Activated CD8-positive, alpha-beta T cell treated with anti-CD3 and anti-CD28 coated beads, Interleukin-2, amount 10 ng/mL, durations not matched to agents 7 days and 5 days (primary cell): ENCODE measurements at regions not wholly inside any gene's neighbourhood (a gene's known extent, or its start where the extent isn't known, plus 50 kb on each side); places are given as distances from the start of the nearest gene placed in this dataset.

Experiments used
- ATAC-seq: fragments of 150-1000 bp; cut with Tn5 transposase; one replicate; pipeline ENCODE4 v1.10.0; 2021; ENCODE audit warnings: moderate library complexity
- CTCF ChIA-PET: fragments of 350-600 bp; sonication (Branson Sonifier 250); formaldehyde crosslinking; loops from one replicate; lab custom pipeline; 2021; ENCODE audit warnings: antibody characterized with exemption; lab: Charles Lee
- POLR2A ChIA-PET: fragments of 350-600 bp; sonication (Branson Sonifier 250); formaldehyde crosslinking; loops from one replicate; lab custom pipeline; 2021; ENCODE audit warnings: antibody characterized with exemption; lab: Charles Lee
- DNase-seq: peaks from one replicate; pipeline ENCODE4 v3.0.0-alpha.2; 2020
- H3K27ac Mint-ChIP-seq: one replicate; pipeline ENCODE4 v1.8.0; 2021; ENCODE audit warnings: mild to moderate bottlenecking, mixed read lengths
- H3K27me3 Mint-ChIP-seq: one replicate; pipeline ENCODE4 v1.8.0; 2021; ENCODE audit warnings: low read depth, mixed read lengths
- H3K36me3 Mint-ChIP-seq: one replicate; pipeline ENCODE4 v1.8.0; 2021; ENCODE audit warnings: low read depth, mixed read lengths
- H3K4me1 Mint-ChIP-seq: one replicate; pipeline ENCODE4 v1.8.0; 2021; ENCODE audit warnings: low read depth, mixed read lengths
- H3K4me3 Mint-ChIP-seq: one replicate; pipeline ENCODE4 v1.8.0; 2021; ENCODE audit warnings: mild to moderate bottlenecking, mixed read lengths
- H3K9me3 Mint-ChIP-seq: one replicate; pipeline ENCODE4 v1.8.0; 2022; ENCODE audit warnings: mixed read lengths; ENCODE audit not compliant: insufficient read depth

DNA sequence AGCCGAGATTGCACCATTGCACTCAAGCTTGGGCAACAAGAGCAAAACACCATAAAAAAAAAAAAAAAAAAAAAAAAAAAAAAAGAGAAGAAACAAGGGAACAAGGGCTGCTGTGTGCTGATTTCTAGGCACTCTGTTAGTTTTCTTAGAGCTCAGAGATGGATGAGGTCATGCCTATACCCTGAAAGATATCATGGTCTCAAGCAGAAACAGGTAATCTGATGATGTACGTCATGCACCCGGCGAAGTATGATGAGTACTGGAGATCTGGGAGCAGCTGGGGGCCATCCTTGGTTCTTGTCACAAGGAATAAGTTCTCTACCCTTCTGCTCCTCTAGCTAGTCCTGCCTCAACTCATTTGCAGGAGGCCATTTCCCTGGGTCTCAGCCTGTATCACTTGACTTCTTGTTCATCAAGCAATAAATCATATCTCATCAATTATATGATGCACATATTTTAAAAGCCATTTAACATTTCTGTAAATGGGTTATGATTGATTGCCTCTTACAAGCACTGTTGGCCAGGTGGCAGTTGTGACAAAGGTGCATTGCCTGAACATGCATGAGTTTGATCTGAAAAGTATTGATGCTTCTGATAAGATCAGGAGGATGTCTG, 517.2 kb downstream of the DHX35 start:
- Mint-ChIP-seq H3K9me3 (no peaks in the 10 kb centered on the region), H3K27ac (no peak overlapping the region), H3K36me3 (no peaks in the 10 kb centered on the region), H3K27me3 (no peaks in the 10 kb centered on the region), H3K4me3 (no peak overlapping the region), H3K4me1 (no peaks in the 10 kb centered on the region)
- DNase-seq = no peak
- no peak for ATAC-seq
- POLR2A ChIA-PET = no interaction called here
- CTCF ChIA-PET = no interaction called here

DNA sequence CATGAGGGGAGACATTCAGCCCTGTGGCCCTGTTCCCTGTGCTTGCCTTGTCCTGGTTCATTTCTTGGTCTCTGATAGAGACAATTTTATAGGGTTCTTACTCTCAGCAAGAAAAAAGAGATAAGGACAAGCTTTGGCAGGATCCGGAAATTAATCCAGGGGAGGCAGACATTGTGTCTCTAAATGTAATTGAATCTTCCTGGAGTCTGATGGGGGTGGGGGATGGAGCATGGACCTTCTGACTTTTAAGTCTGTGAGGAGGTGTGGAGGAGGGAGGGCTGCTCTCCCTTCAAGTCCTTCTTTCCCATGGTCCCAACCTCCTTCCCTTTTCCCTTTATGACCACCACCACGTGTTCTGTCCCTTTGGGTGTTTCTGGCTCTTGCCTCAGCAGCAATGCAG, 512.7 kb downstream of the DHX35 start:
- DNase-seq (no peak), ATAC-seq (no peak)
- H3K27me3 Mint-ChIP-seq = no peaks in the 10 kb centered on the region
- CTCF ChIA-PET = no interaction called here
- no peak overlapping the region for H3K27ac Mint-ChIP-seq
- POLR2A ChIA-PET = no interaction called here
- no peaks in the 10 kb centered on the region for H3K9me3 Mint-ChIP-seq
- H3K36me3 Mint-ChIP-seq = no peaks in the 10 kb centered on the region
- no peak overlapping the region for H3K4me3 Mint-ChIP-seq
- H3K4me1 Mint-ChIP-seq = no peaks in the 10 kb centered on the region

DNA sequence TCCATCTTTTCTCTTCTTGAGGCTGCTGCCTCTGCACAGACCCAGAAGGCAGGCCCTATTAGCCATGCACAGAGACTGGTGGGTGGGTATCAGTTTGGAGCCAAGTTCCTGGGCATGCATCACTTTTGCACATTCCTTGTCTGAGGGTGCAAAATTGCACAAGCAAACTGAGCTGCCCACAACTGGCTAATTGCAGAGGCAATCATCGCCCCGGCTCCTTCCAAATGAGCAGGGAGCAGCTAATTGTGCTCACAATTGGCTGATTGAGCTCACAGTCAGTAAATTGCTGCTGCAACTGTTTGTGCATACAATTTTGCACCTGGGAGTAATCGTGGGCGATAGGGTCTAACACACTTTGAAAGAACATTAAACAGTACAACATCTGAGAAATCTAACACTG, 511.4 kb downstream of the DHX35 start:
- CTCF ChIA-PET = no interaction called here
- H3K9me3 Mint-ChIP-seq = no peaks in the 10 kb centered on the region
- H3K27ac Mint-ChIP-seq = no peak overlapping the region
- H3K27me3 Mint-ChIP-seq = no peaks in the 10 kb centered on the region
- H3K4me3 Mint-ChIP-seq = no peak overlapping the region
- POLR2A ChIA-PET = no interaction called here
- DNase-seq (no peak), ATAC-seq (no peak)
- H3K36me3 Mint-ChIP-seq = no peaks in the 10 kb centered on the region
- H3K4me1 Mint-ChIP-seq = no peaks in the 10 kb centered on the region

- Mint-ChIP-seq H3K36me3 (no peaks in the 10 kb centered on the region), H3K9me3 (no peaks in the 10 kb centered on the region), H3K4me3 (no peak overlapping the region), H3K27me3 (no peaks in the 10 kb centered on the region), H3K27ac (no peak overlapping the region), H3K4me1 (no peaks in the 10 kb centered on the region)
- no peak for ATAC-seq
- ChIA-PET CTCF (no interaction called here), POLR2A (no interaction called here)
- no peak for DNase-seq
Measured at GRCh38 chr20:39468703-39469102, 506.6 kb downstream of the DHX35 start.

DNA sequence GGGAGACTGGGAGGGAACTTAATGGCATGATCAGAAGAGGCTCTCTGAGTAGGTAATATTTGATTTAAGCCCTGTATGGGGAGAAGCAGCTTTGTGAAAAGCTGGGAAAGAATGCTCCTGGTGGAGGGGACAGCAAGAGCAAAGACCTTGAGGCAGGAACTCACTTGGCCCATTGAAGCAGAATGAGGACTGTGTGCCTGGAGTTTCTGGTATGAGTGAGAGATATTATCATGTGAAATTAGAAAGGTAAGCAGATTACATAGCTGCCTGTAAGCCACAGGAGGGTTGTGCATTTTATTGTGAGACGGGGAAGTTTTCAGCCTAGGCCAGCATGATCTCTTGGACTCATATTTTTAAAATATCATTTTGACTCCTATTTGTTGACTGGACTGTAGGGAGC, 502.1 kb downstream of the DHX35 start:
- Mint-ChIP-seq H3K27me3 (no peaks in the 10 kb centered on the region), H3K9me3 (no peaks in the 10 kb centered on the region), H3K36me3 (no peaks in the 10 kb centered on the region), H3K4me1 (no peaks in the 10 kb centered on the region), H3K4me3 (no peak overlapping the region), H3K27ac (no peak overlapping the region)
- ChIA-PET POLR2A (no interaction called here), CTCF (no interaction called here)
- no peak for ATAC-seq
- DNase-seq = no peak

DNA sequence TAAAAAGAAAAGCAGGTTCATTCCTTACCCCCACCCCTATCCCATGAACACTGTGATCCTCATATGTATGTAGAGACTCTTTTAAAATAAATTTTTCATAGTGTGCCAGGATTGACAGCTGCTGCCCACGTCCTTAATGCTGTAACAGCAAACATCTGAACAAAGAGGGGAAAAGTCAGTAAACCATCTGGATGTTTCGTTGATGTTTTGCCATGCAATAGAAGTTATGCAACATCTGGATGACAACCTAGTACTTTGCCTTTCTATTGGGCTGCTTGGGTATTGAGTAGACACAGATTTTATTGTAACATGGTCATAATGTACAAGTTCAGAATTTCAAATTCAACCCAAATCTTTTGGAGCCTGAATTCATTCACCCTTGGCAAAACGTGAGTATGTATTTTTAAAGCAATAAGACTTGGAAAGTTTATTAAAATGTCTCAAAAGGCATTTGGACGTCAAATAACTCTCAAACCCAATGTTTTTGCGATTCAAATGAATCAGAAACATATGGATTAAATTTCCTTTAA, 500.3 kb downstream of the DHX35 start:
- no peak overlapping the region for H3K27ac Mint-ChIP-seq
- no peak overlapping the region for H3K4me3 Mint-ChIP-seq
- no peak for ATAC-seq
- no peaks in the 10 kb centered on the region for H3K36me3 Mint-ChIP-seq
- ChIA-PET CTCF (no interaction called here), POLR2A (no interaction called here)
- H3K4me1 Mint-ChIP-seq = no peaks in the 10 kb centered on the region
- DNase-seq = no peak
- no peaks in the 10 kb centered on the region for H3K27me3 Mint-ChIP-seq
- H3K9me3 Mint-ChIP-seq = no peaks in the 10 kb centered on the region

- no peaks in the 10 kb centered on the region for H3K9me3 Mint-ChIP-seq
- ATAC-seq (no peak), DNase-seq (no peak)
- H3K27me3 Mint-ChIP-seq = no peaks in the 10 kb centered on the region
- no peak overlapping the region for H3K4me3 Mint-ChIP-seq
- H3K36me3 Mint-ChIP-seq = no peaks in the 10 kb centered on the region
- H3K4me1 Mint-ChIP-seq = no peaks in the 10 kb centered on the region
- POLR2A ChIA-PET = no interaction called here
- no peak overlapping the region for H3K27ac Mint-ChIP-seq
- CTCF ChIA-PET = no interaction called here
Measured at GRCh38 chr20:39458452-39458851, 496.3 kb downstream of the DHX35 start.

DNA sequence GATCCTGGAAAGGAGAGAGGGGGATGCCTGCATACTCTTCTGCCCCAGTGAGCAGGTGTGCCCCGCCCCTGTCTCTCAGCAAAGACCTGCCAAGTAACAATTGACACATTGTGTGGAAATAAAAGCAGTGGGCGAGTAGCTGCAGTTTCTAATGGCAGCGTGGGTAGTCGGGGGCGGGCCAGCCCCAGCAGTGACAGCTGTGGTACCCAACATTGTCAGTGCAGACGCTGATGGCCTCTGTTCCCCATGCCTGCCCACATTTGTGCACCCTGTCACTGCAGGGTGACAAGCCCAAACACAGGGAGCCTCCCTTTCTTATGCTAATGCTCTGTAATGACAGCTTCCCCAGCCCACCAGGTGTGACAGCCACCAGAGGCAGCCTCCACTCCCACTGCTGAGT, 491.7 kb downstream of the DHX35 start:
- no peaks in the 10 kb centered on the region for H3K4me1 Mint-ChIP-seq
- H3K4me3 Mint-ChIP-seq = no peak overlapping the region
- H3K36me3 Mint-ChIP-seq = no peaks in the 10 kb centered on the region
- DNase-seq (no peak), ATAC-seq (no peak)
- H3K9me3 Mint-ChIP-seq = no peaks in the 10 kb centered on the region
- H3K27me3 Mint-ChIP-seq = no peaks in the 10 kb centered on the region
- H3K27ac Mint-ChIP-seq = no peak overlapping the region
- ChIA-PET CTCF (no interaction called here), POLR2A (no interaction called here)

GRCh38 chr20:39452583-39453340, 490.6 kb downstream of the DHX35 start:
- ChIA-PET POLR2A (no interaction called here), CTCF (no interaction called here)
- ATAC-seq = no peak

GRCh38 chr20:39451386-39451785, 489.2 kb downstream of the DHX35 start:
- no peak for ATAC-seq
- Mint-ChIP-seq H3K4me1 (no peaks in the 10 kb centered on the region), H3K9me3 (no peaks in the 10 kb centered on the region), H3K4me3 (no peak overlapping the region), H3K27me3 (no peaks in the 10 kb centered on the region), H3K27ac (no peak overlapping the region), H3K36me3 (no peaks in the 10 kb centered on the region)
- ChIA-PET CTCF (no interaction called here), POLR2A (no interaction called here)
- DNase-seq = no peak

More at GRCh38 chr20:39452583-39453340, 490.6 kb downstream of the DHX35 start:
- H3K9me3 Mint-ChIP-seq = no peaks in the 10 kb centered on the region
- no peaks in the 10 kb centered on the region for H3K36me3 Mint-ChIP-seq
- no peaks in the 10 kb centered on the region for H3K4me1 Mint-ChIP-seq
- DNase-seq = no peak
- no peaks in the 10 kb centered on the region for H3K27me3 Mint-ChIP-seq
- H3K27ac Mint-ChIP-seq = no peak overlapping the region
- no peak overlapping the region for H3K4me3 Mint-ChIP-seq

DNA sequence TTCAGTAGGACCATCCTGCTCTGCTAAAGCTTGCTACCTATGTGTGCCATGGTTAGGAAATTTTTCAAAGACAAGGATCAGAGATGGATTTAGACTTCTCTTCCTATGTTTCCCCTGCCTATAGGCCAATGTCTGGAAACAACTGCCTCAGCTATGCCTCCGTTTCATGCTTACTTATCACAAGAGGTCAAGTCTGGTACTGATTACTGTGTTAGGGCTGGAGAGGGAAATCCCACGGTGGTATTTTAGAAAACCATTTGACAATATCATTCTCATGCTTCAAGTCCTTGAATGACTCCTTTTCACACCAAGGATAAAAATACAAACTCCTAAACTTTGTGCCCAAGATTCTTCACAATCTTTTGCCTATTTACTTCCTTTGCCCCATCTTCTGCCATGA, 484.3 kb downstream of the DHX35 start:
- no peaks in the 10 kb centered on the region for H3K9me3 Mint-ChIP-seq
- ATAC-seq = no peak
- H3K27ac Mint-ChIP-seq = no peak overlapping the region
- no peak overlapping the region for H3K4me3 Mint-ChIP-seq
- no peaks in the 10 kb centered on the region for H3K27me3 Mint-ChIP-seq
- no peaks in the 10 kb centered on the region for H3K4me1 Mint-ChIP-seq
- DNase-seq = no peak
- no peaks in the 10 kb centered on the region for H3K36me3 Mint-ChIP-seq
- ChIA-PET CTCF (no interaction called here), POLR2A (no interaction called here)

DNA sequence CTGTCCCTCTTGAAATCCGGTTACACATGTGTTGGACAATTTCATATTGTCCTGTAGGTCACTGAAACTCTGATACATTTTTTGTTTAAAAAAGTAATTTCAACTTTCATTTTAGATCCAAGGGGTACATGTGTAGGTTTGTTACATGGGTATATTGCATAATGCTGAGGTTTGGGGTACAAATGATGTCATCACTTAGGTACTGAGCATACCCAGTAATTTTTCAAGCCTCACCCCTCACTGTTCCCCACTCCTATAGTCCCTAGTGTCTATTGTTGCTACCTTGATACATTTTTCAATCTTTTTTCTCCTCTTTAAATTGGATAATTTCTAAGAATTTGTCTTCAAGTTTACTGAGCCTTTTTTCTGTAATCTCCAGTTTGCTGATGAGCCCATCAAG, 483.0 kb downstream of the DHX35 start:
- no peak for ATAC-seq
- no peaks in the 10 kb centered on the region for H3K4me1 Mint-ChIP-seq
- no peak overlapping the region for H3K4me3 Mint-ChIP-seq
- no peaks in the 10 kb centered on the region for H3K9me3 Mint-ChIP-seq
- H3K36me3 Mint-ChIP-seq = no peaks in the 10 kb centered on the region
- ChIA-PET CTCF (no interaction called here), POLR2A (no interaction called here)
- no peaks in the 10 kb centered on the region for H3K27me3 Mint-ChIP-seq
- DNase-seq = no peak
- no peak overlapping the region for H3K27ac Mint-ChIP-seq
